Dermis blood vessel endothelial cell (primary cell): ENCODE measurements at regions not wholly inside any gene's neighbourhood (a gene's known extent, or its start where the extent isn't known, plus 50 kb on each side); places are given as distances from the start of the nearest gene placed in this dataset.

Source experiments
- DNase-seq: peaks from one replicate; pipeline ENCODE4 v3.0.0; 2010

- DNase-seq = no peak
These were observed 155.4 kb upstream of the BMP2 start for GRCh38 chr20:6611911-6612605.

GRCh38 chr20:6606651-6607050 is 160.8 kb upstream of the BMP2 start:
- DNase-seq = no peak

DNA sequence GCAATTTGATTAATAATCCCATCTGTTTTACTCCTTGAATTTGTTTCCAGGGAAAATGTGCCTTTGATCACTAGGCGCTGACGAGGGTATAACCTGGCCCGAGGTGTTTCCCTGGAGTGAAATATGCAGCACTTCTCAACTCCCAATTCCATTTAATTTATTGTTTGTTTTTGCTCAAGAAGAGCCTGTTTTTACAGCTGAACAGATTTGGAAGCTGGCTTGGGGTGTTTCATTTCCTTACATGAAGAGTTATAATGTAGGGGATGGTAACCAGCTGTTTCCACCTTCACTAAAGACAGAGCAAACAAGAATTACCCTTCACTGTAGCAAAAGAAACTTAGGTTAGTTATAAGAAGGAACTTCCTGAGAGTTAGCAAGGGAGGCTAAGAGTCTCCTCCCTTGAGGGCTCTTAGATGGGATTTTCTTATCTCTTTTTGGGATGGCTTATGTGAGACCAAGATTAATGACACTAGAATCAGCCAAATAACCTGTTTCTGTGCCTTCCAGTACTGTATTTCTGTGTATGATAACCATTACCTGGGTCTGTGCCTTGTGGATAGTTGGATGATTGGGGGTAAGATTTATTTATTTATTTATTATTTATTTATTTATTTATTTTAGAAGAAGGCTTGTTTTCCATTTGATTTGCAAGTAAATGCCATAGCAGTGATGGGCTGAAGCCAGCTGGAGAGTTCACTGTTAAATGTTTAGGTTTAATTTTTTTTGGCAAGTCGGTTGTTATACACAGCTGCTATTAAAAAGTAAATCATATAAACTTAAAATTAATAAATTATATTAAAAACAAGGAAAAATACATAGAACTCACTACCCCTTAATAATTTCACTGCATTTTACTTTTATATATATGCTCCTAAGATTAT is 162.2 kb upstream of the BMP2 start:
- no peak for DNase-seq

DNA sequence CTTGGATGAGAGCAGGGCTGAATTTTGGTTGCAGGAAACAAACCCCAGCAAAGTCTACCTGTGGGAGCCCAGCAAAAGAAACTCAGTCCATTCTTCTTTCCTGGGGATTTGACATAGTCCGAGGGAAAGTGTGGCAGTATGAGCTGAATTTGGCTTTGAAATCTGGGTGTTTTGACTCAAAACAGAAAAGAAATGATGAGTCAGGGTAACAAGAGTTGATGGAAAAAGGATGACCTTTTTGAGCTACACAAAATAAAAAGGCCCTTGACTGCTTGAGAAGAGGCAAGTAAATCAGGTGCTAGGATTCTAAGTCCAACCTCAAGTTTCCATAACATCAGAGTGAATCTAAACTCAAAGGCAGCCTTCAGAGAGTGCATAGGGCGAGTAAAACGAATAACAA is 163.3 kb upstream of the BMP2 start:
- no peak for DNase-seq

DNA sequence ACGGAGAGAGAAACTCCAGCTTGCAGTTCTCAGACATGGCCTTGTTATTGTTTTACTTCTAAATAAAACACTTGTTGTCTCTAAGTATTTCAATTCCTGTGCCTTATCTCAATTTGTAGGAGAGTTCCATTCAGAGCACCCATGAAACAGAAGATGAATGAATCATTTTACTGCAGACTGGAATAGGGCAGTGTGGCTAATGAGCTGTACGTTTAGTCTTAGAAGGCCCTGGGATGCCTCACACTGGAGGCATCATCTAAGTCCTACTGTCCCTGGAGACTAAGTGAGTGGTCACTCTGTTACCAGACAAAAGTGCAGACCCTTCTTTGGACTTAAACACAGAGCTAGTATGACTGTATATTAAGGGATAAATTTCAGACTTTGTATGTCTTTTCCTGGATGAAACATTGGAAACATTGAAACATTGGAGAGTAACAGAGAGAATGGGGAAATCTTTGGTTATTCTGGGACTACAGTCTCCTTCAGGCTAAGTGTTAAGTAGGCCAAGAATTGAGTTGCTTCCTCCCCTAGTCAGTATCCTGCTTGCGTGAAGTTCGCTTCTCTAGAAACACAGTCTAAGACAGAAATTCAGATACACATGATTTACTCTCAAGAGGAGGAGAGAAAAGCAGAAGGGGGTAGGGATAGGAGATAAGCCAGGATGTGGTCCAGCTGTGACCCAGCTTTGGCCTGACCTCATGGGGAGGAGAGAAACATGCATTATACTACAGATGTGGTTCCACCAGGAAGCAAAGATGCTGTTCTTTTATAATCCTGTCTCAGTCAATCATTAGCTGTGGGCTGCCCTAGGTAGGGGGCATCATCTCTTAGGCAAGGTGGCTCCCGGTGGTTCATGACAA is 167.4 kb upstream of the BMP2 start:
- no peak for DNase-seq

DNA sequence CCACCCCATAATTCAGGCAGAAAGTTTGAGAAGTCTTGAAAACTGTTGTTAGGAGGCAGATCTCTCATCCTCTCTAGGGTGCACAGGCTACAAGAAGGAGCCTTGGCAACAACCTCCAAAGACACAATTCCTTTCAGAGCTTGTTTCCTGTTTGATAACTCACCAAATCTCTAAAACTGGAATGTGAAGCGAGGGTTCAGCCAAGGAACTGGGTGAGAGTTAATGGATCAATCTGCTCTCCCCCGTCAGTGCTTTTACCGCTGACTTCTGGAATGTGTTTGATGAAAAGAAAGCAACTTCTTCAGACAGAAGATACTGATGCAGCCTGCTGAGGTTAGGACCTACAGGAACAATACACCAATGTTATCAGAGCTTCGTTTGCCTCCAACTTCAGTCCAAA is 171.8 kb upstream of the BMP2 start:
- DNase-seq = peak; percentile 69

- DNase-seq = peak; percentile 80
These were observed 176.4 kb upstream of the BMP2 start for GRCh38 chr20:6590891-6591637.

DNA sequence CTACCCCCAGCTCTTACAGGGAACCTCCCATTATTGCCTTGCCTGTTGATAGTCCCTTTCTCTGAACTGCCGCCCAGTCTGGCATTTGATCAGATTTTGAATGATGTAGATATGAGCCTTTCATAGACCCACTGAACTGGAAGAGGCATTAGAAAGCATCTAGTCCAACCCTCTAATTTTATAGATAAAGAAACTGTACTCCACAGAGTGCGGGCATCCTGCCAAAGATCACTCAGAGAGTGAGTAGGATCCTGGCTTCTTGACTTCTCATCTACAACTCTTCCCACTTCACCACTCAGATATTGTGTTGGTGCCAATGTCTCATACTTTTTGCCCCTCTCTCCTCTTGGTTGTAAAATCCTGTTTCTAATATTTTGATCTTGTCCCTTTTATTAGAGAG is 179.2 kb upstream of the BMP2 start:
- peak; percentile 36 for DNase-seq

GRCh38 chr20:6583134-6583738 is 184.2 kb upstream of the BMP2 start:
- DNase-seq = peak; percentile 80

GRCh38 chr20:6582449-6582848 is 185.0 kb upstream of the BMP2 start:
- peak; percentile 58 for DNase-seq

DNA sequence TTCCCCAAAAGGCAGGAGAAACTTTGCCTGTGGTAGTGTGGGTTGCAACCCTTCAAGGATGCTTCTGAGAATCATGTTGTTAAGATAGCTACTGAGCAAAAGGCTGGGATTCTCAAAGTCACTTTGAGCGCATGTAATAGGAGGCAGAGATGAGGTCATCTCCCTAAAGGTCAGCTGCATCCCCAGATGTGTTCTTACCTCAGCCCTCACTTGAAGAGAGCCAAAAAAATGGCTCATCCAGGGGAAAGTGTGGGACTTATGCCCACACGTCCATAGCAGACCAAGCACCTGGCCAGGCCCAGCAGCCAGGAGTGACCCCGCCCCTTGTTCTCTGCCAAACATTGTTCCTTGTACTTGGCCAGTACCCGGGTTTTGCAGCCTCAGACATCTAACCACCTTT is 187.0 kb upstream of the BMP2 start:
- no peak for DNase-seq

GRCh38 chr20:6579824-6580223 is 187.7 kb upstream of the BMP2 start:
- DNase-seq = no peak

DNA sequence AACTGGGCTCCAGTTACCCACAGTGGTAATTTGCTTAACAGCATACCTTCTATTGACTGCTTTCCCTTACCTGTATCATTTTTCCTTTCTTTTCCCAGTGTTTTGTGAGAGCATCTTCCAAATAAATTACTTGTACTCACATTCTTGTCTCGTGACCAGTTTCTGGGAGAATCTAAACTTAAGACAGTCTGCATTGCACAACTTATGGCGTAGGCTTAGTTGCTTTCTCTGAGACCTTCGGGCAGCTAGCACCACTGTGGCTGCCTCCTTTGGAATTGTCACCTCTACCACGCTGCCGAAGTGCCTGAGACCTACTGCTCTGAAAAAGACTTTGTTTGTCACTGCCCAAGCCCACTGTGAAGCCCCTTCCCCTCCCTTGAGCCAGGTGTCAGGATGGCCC is 188.1 kb upstream of the BMP2 start:
- no peak for DNase-seq

DNA sequence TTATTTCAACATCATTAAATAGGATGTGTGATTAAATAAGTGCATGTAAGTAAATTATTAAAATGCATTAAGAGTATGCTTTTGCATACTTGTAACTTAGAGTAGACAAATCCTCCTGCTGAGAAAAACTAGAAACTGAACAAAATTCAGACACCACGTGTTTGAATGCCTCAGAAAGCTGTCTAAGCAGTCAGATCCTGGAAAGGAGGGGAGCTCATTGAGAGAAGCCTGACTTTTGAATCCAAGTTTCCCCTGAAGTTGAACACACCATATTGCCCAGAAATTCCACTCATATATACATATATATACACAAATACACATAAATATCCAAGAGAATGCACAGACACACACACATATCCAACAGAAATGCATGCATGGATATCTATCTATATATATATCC is 190.0 kb upstream of the BMP2 start:
- DNase-seq = no peak

DNA sequence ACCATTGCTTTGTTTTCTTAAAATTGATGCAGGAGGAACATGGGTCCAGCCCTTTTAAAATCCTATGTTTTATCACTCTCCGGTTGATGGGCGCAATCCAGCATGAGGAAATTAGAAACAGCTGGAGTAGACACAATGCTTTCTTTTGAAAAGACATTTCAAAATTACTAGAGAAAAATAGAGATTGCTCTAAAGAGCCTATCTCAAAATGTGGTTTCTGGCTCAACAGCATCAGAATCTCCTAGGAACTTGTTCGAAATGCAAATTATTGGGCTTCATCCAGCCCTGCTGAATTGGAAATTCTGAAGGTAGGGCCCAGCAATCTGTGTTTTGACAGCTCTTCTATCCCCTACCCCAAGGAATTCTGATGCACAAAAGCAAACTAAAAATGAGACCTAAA is 190.8 kb upstream of the BMP2 start:
- DNase-seq = no peak

DNA sequence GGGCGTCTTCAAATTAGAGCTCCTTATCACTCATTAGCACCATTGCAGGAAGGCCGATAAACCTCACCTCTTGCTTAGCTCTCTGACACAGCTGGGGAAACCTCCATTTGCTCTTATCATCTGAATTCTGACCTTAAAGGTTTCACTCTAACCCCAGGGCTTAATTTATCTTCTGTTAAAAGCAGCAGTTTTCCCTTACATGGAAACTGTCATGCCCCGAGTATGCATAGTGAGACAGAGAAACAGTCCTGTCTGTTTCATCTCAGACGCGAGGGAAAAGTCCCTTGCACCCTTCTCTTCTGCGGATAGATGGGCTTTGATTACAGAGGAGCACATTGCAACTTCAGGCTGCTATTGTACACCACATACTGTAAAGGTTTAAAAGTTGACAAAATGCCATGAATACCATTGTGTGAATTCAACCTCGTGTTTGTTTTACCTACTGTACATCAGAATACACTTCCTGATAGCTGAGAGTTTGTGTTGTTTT is 191.5 kb upstream of the BMP2 start:
- peak; percentile 60 for DNase-seq

GRCh38 chr20:6566821-6567220 is 200.7 kb upstream of the BMP2 start:
- DNase-seq = no peak

- DNase-seq = peak; percentile 87
These were observed 205.4 kb upstream of the BMP2 start for GRCh38 chr20:6562111-6562510.

- DNase-seq = no peak
These were observed 206.5 kb upstream of the BMP2 start for GRCh38 chr20:6560978-6561377.

DNA sequence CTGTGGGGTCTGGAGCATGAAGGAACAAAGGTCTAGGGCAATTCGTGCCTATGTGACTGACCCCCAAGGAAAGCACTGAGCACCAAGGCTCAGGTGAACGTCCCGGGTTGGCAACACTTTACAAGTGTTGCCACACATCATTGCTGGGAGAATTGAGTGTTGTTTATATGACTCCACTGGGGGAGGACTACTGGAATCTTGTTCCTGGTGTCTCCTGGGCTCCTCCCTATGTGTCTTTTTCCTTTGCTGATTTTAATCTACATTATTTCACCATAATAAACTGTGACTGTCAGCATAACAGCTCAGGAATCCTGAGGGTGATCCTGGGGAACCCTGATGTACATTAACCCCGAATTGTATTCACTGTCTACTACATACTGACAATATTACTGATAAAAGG is 207.7 kb upstream of the BMP2 start:
- no peak for DNase-seq

DNA sequence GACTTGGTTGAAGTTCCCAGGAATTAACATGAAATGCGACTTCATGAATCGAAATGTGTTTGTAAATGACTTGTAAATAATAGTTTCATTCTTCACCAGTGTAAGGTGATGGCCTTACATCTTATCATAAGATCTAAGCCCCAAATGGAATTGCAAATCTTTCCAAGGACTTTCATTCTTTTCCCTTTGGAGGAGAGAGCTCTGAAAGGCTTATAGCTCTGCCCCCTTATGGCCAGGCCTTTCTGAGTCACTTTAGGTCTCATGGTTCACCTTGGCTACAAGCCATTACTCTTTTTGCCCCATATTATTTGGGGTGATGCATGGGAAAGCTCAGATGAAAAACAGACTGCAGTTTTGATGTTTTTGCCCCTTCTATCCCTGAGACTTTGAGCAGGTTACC is 209.1 kb upstream of the BMP2 start:
- DNase-seq = no peak
